ENCODE measurements at regions not wholly inside any gene's neighbourhood (a gene's known extent, or its start where the extent isn't known, plus 50 kb on each side); places are given as distances from the start of the nearest gene placed in this dataset.

DNA sequence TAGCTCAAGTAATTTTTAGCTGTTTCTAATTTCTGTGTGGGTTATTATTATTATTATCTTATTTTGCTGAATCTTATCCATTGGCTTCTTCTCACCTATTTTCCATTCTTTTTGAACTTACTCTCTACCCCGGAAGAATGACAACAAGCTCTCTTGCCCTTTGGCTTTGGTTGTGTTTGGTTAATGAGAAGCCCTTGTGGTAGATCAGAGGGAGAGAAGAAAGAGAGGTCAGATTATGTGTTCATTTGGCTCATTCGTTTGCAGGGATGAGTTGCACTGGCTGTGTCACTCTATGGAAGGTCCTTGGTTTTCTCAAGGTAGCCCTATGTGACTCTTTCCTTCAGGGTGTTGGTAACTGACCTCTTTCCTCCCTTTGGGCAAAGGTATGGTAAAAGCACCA lies 391.9 kb downstream of the LMO4 start:
- Mint-ChIP-seq H3K27me3 (ENCODE audit: insufficient read depth, unreplicated experiment) (no peaks in the 10 kb centered on the region), H3K36me3 (ENCODE audit: insufficient read depth, unreplicated experiment) (no peaks in the 10 kb centered on the region), H3K4me3 (ENCODE audit: unreplicated experiment) (no peak overlapping the region), H3K9me3 (ENCODE audit: unreplicated experiment) (peaks cover 14% of the 10 kb centered on the region), H3K27ac (ENCODE audit: unreplicated experiment) (no peak overlapping the region), H3K4me1 (ENCODE audit: low read depth, unreplicated experiment) (peaks cover 20% of the 10 kb centered on the region)
- H3K36me3 ChIP-seq (ENCODE audit: control insufficient read depth, insufficient read depth, low read length): no peaks in the 10 kb centered on the region
- no peaks in the 10 kb centered on the region for H3K27me3 ChIP-seq (replicated peaks; ENCODE audit: control insufficient read depth, insufficient read depth, low read length)
- TF ChIP-seq, protein P1, sequence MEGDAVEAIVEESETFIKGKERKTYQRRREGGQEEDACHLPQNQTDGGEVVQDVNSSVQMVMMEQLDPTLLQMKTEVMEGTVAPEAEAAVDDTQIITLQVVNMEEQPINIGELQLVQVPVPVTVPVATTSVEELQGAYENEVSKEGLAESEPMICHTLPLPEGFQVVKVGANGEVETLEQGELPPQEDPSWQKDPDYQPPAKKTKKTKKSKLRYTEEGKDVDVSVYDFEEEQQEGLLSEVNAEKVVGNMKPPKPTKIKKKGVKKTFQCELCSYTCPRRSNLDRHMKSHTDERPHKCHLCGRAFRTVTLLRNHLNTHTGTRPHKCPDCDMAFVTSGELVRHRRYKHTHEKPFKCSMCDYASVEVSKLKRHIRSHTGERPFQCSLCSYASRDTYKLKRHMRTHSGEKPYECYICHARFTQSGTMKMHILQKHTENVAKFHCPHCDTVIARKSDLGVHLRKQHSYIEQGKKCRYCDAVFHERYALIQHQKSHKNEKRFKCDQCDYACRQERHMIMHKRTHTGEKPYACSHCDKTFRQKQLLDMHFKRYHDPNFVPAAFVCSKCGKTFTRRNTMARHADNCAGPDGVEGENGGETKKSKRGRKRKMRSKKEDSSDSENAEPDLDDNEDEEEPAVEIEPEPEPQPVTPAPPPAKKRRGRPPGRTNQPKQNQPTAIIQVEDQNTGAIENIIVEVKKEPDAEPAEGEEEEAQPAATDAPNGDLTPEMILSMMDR (IDR thresholded peaks at IDR 0.05; ENCODE audit: insufficient read depth in 1 of 2, low read depth in 1 of 2, low read length in 1 of 2, severe bottlenecking in 1 of 2, unreplicated experiment in 1 of 2): no peak
- DNase-seq: no peak
- BruUV-seq (replicated peaks): no TSS peak
- intact Hi-C loops (cut with micrococcal nuclease; ENCODE audit: unreplicated experiment): no loop called here
- H3K4me3 ChIP-seq (ENCODE audit: low read depth, low read length): no peak overlapping the region
- ChIA-PET CTCF (no interaction called here), POLR2A (no interaction called here)
- no peaks in the 10 kb centered on the region for H3K9me3 ChIP-seq
- peaks cover 20% of the 10 kb centered on the region for H3K4me1 ChIP-seq

- BruUV-seq (replicated peaks): no TSS peak
- no peak overlapping the region for H3K4me3 ChIP-seq (ENCODE audit: low read depth, low read length)
- peaks cover 7% of the 10 kb centered on the region for H3K4me1 Mint-ChIP-seq (ENCODE audit: low read depth, unreplicated experiment)
- intact Hi-C loops (cut with micrococcal nuclease; ENCODE audit: unreplicated experiment): no loop called here
- H3K27me3 Mint-ChIP-seq (ENCODE audit: insufficient read depth, unreplicated experiment): no peaks in the 10 kb centered on the region
- H3K9me3 ChIP-seq: no peaks in the 10 kb centered on the region
- H3K36me3 Mint-ChIP-seq (ENCODE audit: insufficient read depth, unreplicated experiment): no peaks in the 10 kb centered on the region
- no peak for DNase-seq
- POLR2A ChIA-PET: interaction anchor here (0.5 kb wide), 1 partner anchor 20 kb away, joined by 3 read pairs; no protein-coding TSS in a partner anchor
- no peak overlapping the region for H3K27ac Mint-ChIP-seq (ENCODE audit: unreplicated experiment)
- no peak overlapping the region for H3K4me3 Mint-ChIP-seq (ENCODE audit: unreplicated experiment)
- no peaks in the 10 kb centered on the region for H3K36me3 ChIP-seq (ENCODE audit: control insufficient read depth, insufficient read depth, low read length)
- CTCF ChIA-PET: no interaction called here
- peaks cover 10% of the 10 kb centered on the region for H3K9me3 Mint-ChIP-seq (ENCODE audit: unreplicated experiment)
- H3K27me3 ChIP-seq (replicated peaks; ENCODE audit: control insufficient read depth, insufficient read depth, low read length): no peaks in the 10 kb centered on the region
- peaks cover 14% of the 10 kb centered on the region for H3K4me1 ChIP-seq
- TF ChIP-seq, protein P1 (IDR thresholded peaks at IDR 0.05; ENCODE audit: insufficient read depth in 1 of 2, low read depth in 1 of 2, low read length in 1 of 2, severe bottlenecking in 1 of 2, unreplicated experiment in 1 of 2): no peak
Measured at GRCh38 chr1:87723193-87723592, 394.5 kb downstream of the LMO4 start.

DNA sequence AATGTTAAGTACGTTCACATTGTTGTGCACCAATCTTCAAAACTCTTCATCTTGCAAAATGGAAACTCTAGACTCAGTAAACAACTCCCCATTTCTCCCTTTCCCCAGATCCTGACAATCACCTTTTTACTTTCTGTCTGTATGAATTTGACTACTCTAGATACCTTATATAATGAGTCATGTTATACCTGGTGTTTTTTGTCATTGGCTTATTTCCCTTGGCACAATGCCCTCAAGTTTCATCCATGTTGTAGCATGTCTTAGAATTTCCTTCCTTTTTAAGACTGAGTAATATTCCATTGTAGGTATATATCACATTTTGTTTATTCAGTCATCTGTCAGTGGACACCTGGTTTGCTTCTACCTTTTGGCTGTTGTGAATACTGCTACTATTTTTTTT lies 399.5 kb downstream of the LMO4 start:
- BruUV-seq (replicated peaks): no TSS peak

More for the DNA sequence above, 399.5 kb downstream of the LMO4 start:
- Mint-ChIP-seq H3K9me3 (ENCODE audit: unreplicated experiment) (peaks cover 10% of the 10 kb centered on the region), H3K36me3 (ENCODE audit: insufficient read depth, unreplicated experiment) (no peaks in the 10 kb centered on the region), H3K27ac (ENCODE audit: unreplicated experiment) (no peak overlapping the region), H3K27me3 (ENCODE audit: insufficient read depth, unreplicated experiment) (no peaks in the 10 kb centered on the region), H3K4me3 (ENCODE audit: unreplicated experiment) (no peak overlapping the region), H3K4me1 (ENCODE audit: low read depth, unreplicated experiment) (no peaks in the 10 kb centered on the region)
- H3K36me3 ChIP-seq (ENCODE audit: control insufficient read depth, insufficient read depth, low read length): no peaks in the 10 kb centered on the region
- no peaks in the 10 kb centered on the region for H3K27me3 ChIP-seq (replicated peaks; ENCODE audit: control insufficient read depth, insufficient read depth, low read length)
- ChIA-PET POLR2A (no interaction called here), CTCF (no interaction called here)
- intact Hi-C loops (cut with micrococcal nuclease; ENCODE audit: unreplicated experiment): no loop called here
- no peaks in the 10 kb centered on the region for H3K9me3 ChIP-seq
- H3K4me1 ChIP-seq: no peaks in the 10 kb centered on the region
- no peak overlapping the region for H3K4me3 ChIP-seq (ENCODE audit: low read depth, low read length)
- TF ChIP-seq, protein P1 (IDR thresholded peaks at IDR 0.05; ENCODE audit: insufficient read depth in 1 of 2, low read depth in 1 of 2, low read length in 1 of 2, severe bottlenecking in 1 of 2, unreplicated experiment in 1 of 2): no peak
- DNase-seq: no peak

Measured in Caco-2 (cell line).